ENCODE measurements at regions not wholly inside any gene's neighbourhood (a gene's known extent, or its start where the extent isn't known, plus 50 kb on each side); places are given as distances from the start of the nearest gene placed in this dataset.

DNA sequence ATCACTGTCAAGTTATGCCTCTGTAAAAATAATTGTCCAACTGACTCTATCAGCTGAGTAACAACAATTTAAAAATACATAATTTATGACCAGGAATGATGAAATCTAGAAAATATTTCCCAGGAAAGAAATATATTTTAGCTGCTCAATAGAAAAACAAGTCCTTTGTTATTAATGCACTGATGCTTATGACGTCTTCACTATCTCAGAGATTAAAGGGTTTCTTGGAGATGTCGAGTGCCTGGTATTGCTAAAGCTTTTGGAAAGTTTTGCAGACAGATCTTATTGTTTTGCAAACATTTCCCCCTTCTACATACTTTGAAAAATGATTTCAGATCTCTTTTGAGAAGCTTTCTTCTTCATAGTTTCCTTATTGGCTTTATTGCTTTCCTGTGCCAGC lies 154.6 kb upstream of the RPS6KA3 start:
- no peaks in the 10 kb centered on the region for H3K4me1 Mint-ChIP-seq
- H3K4me3 Mint-ChIP-seq: no peak overlapping the region
- no peaks in the 10 kb centered on the region for H3K27me3 Mint-ChIP-seq (ENCODE audit: low read depth)
- ChIA-PET CTCF (no interaction called here), POLR2A (no interaction called here)
- no peak for DNase-seq (ENCODE audit: low spot score)
- no peak for TF ChIP-seq ZNF138 (CRISPR knock-in tag; conservative IDR thresholded peaks at IDR 0.05)
- no peak for TF ChIP-seq SMAD4 (CRISPR knock-in tag; IDR thresholded peaks at IDR 0.05)
- no peak for TF ChIP-seq FOXP1 (CRISPR knock-in tag; IDR thresholded peaks at IDR 0.05; ENCODE audit: borderline replicate concordance)
- no peak for TF ChIP-seq E2F4 (CRISPR knock-in tag; IDR thresholded peaks at IDR 0.05; ENCODE audit: borderline replicate concordance, low read depth)
- TF ChIP-seq, protein P1, sequence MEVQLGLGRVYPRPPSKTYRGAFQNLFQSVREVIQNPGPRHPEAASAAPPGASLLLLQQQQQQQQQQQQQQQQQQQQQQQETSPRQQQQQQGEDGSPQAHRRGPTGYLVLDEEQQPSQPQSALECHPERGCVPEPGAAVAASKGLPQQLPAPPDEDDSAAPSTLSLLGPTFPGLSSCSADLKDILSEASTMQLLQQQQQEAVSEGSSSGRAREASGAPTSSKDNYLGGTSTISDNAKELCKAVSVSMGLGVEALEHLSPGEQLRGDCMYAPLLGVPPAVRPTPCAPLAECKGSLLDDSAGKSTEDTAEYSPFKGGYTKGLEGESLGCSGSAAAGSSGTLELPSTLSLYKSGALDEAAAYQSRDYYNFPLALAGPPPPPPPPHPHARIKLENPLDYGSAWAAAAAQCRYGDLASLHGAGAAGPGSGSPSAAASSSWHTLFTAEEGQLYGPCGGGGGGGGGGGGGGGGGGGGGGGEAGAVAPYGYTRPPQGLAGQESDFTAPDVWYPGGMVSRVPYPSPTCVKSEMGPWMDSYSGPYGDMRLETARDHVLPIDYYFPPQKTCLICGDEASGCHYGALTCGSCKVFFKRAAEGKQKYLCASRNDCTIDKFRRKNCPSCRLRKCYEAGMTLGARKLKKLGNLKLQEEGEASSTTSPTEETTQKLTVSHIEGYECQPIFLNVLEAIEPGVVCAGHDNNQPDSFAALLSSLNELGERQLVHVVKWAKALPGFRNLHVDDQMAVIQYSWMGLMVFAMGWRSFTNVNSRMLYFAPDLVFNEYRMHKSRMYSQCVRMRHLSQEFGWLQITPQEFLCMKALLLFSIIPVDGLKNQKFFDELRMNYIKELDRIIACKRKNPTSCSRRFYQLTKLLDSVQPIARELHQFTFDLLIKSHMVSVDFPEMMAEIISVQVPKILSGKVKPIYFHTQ (CRISPR knock-in tag; IDR thresholded peaks at IDR 0.05): no peak
- no peak for TF ChIP-seq ZMAT4 (CRISPR knock-in tag; IDR thresholded peaks at IDR 0.05)
- TF ChIP-seq USF1 (CRISPR knock-in tag; IDR thresholded peaks at IDR 0.05): no peak
- no peak for TF ChIP-seq ZNF121 (CRISPR knock-in tag; IDR thresholded peaks at IDR 0.05)
- no peak for TF ChIP-seq TEAD1 (CRISPR knock-in tag; IDR thresholded peaks at IDR 0.05)
- TF ChIP-seq, protein P2, sequence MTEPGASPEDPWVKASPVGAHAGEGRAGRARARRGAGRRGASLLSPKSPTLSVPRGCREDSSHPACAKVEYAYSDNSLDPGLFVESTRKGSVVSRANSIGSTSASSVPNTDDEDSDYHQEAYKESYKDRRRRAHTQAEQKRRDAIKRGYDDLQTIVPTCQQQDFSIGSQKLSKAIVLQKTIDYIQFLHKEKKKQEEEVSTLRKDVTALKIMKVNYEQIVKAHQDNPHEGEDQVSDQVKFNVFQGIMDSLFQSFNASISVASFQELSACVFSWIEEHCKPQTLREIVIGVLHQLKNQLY (CRISPR knock-in tag; IDR thresholded peaks at IDR 0.05): no peak
- TF ChIP-seq RELA (CRISPR knock-in tag; IDR thresholded peaks at IDR 0.05; ENCODE audit: borderline replicate concordance): no peak
- TF ChIP-seq GRHL2 (CRISPR knock-in tag; IDR thresholded peaks at IDR 0.05; ENCODE audit: insufficient replicate concordance, severe bottlenecking): no peak
- TF ChIP-seq NFATC4 (CRISPR knock-in tag; IDR thresholded peaks at IDR 0.05): no peak
- TF ChIP-seq, protein P3, sequence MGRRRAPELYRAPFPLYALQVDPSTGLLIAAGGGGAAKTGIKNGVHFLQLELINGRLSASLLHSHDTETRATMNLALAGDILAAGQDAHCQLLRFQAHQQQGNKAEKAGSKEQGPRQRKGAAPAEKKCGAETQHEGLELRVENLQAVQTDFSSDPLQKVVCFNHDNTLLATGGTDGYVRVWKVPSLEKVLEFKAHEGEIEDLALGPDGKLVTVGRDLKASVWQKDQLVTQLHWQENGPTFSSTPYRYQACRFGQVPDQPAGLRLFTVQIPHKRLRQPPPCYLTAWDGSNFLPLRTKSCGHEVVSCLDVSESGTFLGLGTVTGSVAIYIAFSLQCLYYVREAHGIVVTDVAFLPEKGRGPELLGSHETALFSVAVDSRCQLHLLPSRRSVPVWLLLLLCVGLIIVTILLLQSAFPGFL (CRISPR knock-in tag; IDR thresholded peaks at IDR 0.05; ENCODE audit: borderline replicate concordance): no peak
- no peaks in the 10 kb centered on the region for H3K36me3 Mint-ChIP-seq
- H3K27ac Mint-ChIP-seq: no peak overlapping the region
- peaks cover 8% of the 10 kb centered on the region for H3K9me3 Mint-ChIP-seq
- no peak for ATAC-seq

- Mint-ChIP-seq H3K27ac (no peak overlapping the region), H3K4me3 (no peak overlapping the region), H3K9me3 (peaks cover 7% of the 10 kb centered on the region), H3K4me1 (no peaks in the 10 kb centered on the region), H3K27me3 (ENCODE audit: low read depth) (no peaks in the 10 kb centered on the region), H3K36me3 (no peaks in the 10 kb centered on the region)
- POLR2A ChIA-PET: no interaction called here
- DNase-seq (ENCODE audit: low spot score): no peak
- CTCF ChIA-PET: no interaction called here
- ATAC-seq: no peak
- no peak for TF ChIP-seq NFE2L1 (CRISPR knock-in tag; IDR thresholded peaks at IDR 0.05)
- TF ChIP-seq KAT7 (CRISPR knock-in tag; IDR thresholded peaks at IDR 0.05; ENCODE audit: borderline replicate concordance): no peak
- TF ChIP-seq SMAD3 (CRISPR knock-in tag; IDR thresholded peaks at IDR 0.05; ENCODE audit: borderline replicate concordance): no peak
- TF ChIP-seq FOXP1 (CRISPR knock-in tag; IDR thresholded peaks at IDR 0.05; ENCODE audit: borderline replicate concordance): no peak
- no peak for TF ChIP-seq MXD4 (CRISPR knock-in tag; IDR thresholded peaks at IDR 0.05; ENCODE audit: borderline replicate concordance)
- TF ChIP-seq, protein P2 (CRISPR knock-in tag; IDR thresholded peaks at IDR 0.05): no peak
- no peak for TF ChIP-seq USF2 (CRISPR knock-in tag; IDR thresholded peaks at IDR 0.05)
- TF ChIP-seq ZNF396 (CRISPR knock-in tag; IDR thresholded peaks at IDR 0.05; ENCODE audit: borderline replicate concordance): no peak
- no peak for TF ChIP-seq NR1H2 (CRISPR knock-in tag; IDR thresholded peaks at IDR 0.05)
- no peak for TF ChIP-seq STAT6 (CRISPR knock-in tag; conservative IDR thresholded peaks at IDR 0.05; ENCODE audit: low read depth)
- TF ChIP-seq TP53 (CRISPR knock-in tag; IDR thresholded peaks at IDR 0.05): no peak
- no peak for TF ChIP-seq E2F4 (CRISPR knock-in tag; IDR thresholded peaks at IDR 0.05; ENCODE audit: borderline replicate concordance, low read depth)
Observed at GRCh38 chrX:20420058-20420457, 153.3 kb upstream of the RPS6KA3 start.

Measured in WTC11 (cell line).